ENCODE measurements at regions not wholly inside any gene's neighbourhood (a gene's known extent, or its start where the extent isn't known, plus 50 kb on each side); places are given as distances from the start of the nearest gene placed in this dataset.

- H3K27me3 ChIP-seq (ENCODE audit: control insufficient read depth, insufficient read depth, low read length) = no peaks in the 10 kb centered on the region
- H3K4me3 ChIP-seq (ENCODE audit: low read length) = no peak overlapping the region
- WGBS (ENCODE audit: insufficient coverage) = 71% methylated on average over 1 of the region's 1 CpG
- no peaks in the 10 kb centered on the region for H3K36me3 ChIP-seq (ENCODE audit: control insufficient read depth, insufficient read depth, low read length)
- Mint-ChIP-seq H3K9me3 (no peaks in the 10 kb centered on the region), H3K4me3 (no peak overlapping the region), H3K36me3 (no peaks in the 10 kb centered on the region), H3K27ac (no peak overlapping the region), H3K4me1 (no peaks in the 10 kb centered on the region), H3K27me3 (ENCODE audit: low read depth in 2 of 2) (peaks cover 0 to 4% of the 10 kb centered on the region in 2 donors)
- H3K27ac ChIP-seq (ENCODE audit: low read length) = no peak overlapping the region
- DNase-seq (no peak), ATAC-seq (no peak)
- intact Hi-C loops (cut with micrococcal nuclease) = no loop called here
- no peaks in the 10 kb centered on the region for H3K4me1 ChIP-seq (ENCODE audit: control insufficient read depth, insufficient read depth, low read length)
- TF ChIP-seq CTCF (IDR thresholded peaks at IDR 0.05) = no peak
- H3K9me3 ChIP-seq (ENCODE audit: control insufficient read depth, insufficient read depth, low read length) = no peaks in the 10 kb centered on the region
These were observed 154.7 kb downstream of the TSN start for GRCh38 chr2:121910139-121910538.

GRCh38 chr2:121911036-121911435 lies 155.6 kb downstream of the TSN start:
- intact Hi-C loops (cut with micrococcal nuclease) = no loop called here
- Mint-ChIP-seq H3K4me3 (no peak overlapping the region), H3K36me3 (no peaks in the 10 kb centered on the region), H3K9me3 (no peaks in the 10 kb centered on the region), H3K27ac (no peak overlapping the region), H3K27me3 (ENCODE audit: low read depth in 2 of 2) (peaks cover 0 to 4% of the 10 kb centered on the region in 2 donors), H3K4me1 (no peaks in the 10 kb centered on the region)
- WGBS (ENCODE audit: insufficient coverage) = 90% methylated on average over 2 of the region's 4 CpGs
- Histone ChIP-seq H3K9me3 (ENCODE audit: control insufficient read depth, insufficient read depth, low read length) (no peaks in the 10 kb centered on the region), H3K36me3 (ENCODE audit: control insufficient read depth, insufficient read depth, low read length) (no peaks in the 10 kb centered on the region), H3K4me1 (ENCODE audit: control insufficient read depth, insufficient read depth, low read length) (no peaks in the 10 kb centered on the region), H3K4me3 (ENCODE audit: low read length) (no peak overlapping the region), H3K27ac (ENCODE audit: low read length) (no peak overlapping the region), H3K27me3 (ENCODE audit: control insufficient read depth, insufficient read depth, low read length) (no peaks in the 10 kb centered on the region)
- TF ChIP-seq CTCF (IDR thresholded peaks at IDR 0.05) = no peak
- DNase-seq (no peak), ATAC-seq (no peak)

- Histone ChIP-seq H3K27ac (ENCODE audit: low read length) (no peak overlapping the region), H3K36me3 (ENCODE audit: control insufficient read depth, insufficient read depth, low read length) (no peaks in the 10 kb centered on the region), H3K27me3 (ENCODE audit: control insufficient read depth, insufficient read depth, low read length) (no peaks in the 10 kb centered on the region), H3K4me1 (ENCODE audit: control insufficient read depth, insufficient read depth, low read length) (no peaks in the 10 kb centered on the region), H3K9me3 (ENCODE audit: control insufficient read depth, insufficient read depth, low read length) (no peaks in the 10 kb centered on the region), H3K4me3 (ENCODE audit: low read length) (no peak overlapping the region)
- 83% methylated on average over 10 of the region's 10 CpGs for WGBS (ENCODE audit: insufficient coverage)
- Mint-ChIP-seq H3K36me3 (no peaks in the 10 kb centered on the region), H3K27me3 (ENCODE audit: low read depth in 2 of 2) (no peaks in the 10 kb centered on the region), H3K9me3 (peaks cover 0 to 2% of the 10 kb centered on the region in 2 donors), H3K4me3 (no peak overlapping the region), H3K27ac (no peak overlapping the region), H3K4me1 (no peaks in the 10 kb centered on the region)
- intact Hi-C loops (cut with micrococcal nuclease) = no loop called here
- no peak for TF ChIP-seq CTCF (IDR thresholded peaks at IDR 0.05)
- ATAC-seq (no peak), DNase-seq (no peak)
These were observed 161.7 kb downstream of the TSN start for GRCh38 chr2:121917143-121917542.

GRCh38 chr2:121918231-121918630 lies 162.8 kb downstream of the TSN start:
- no peak overlapping the region for H3K4me3 ChIP-seq (ENCODE audit: low read length)
- WGBS (ENCODE audit: insufficient coverage) = 97% methylated on average over 2 of the region's 2 CpGs
- ATAC-seq (no peak), DNase-seq (no peak)
- no peaks in the 10 kb centered on the region for H3K36me3 ChIP-seq (ENCODE audit: control insufficient read depth, insufficient read depth, low read length)
- no peaks in the 10 kb centered on the region for H3K27me3 Mint-ChIP-seq (ENCODE audit: low read depth in 2 of 2)
- no peak overlapping the region for H3K27ac Mint-ChIP-seq
- H3K4me3 Mint-ChIP-seq = no peak overlapping the region
- H3K9me3 Mint-ChIP-seq = peaks cover 0 to 2% of the 10 kb centered on the region in 2 donors
- no peaks in the 10 kb centered on the region for H3K9me3 ChIP-seq (ENCODE audit: control insufficient read depth, insufficient read depth, low read length)
- intact Hi-C loops (cut with micrococcal nuclease) = no loop called here
- no peaks in the 10 kb centered on the region for H3K27me3 ChIP-seq (ENCODE audit: control insufficient read depth, insufficient read depth, low read length)
- no peak for TF ChIP-seq CTCF (IDR thresholded peaks at IDR 0.05)
- H3K36me3 Mint-ChIP-seq = no peaks in the 10 kb centered on the region
- no peaks in the 10 kb centered on the region for H3K4me1 Mint-ChIP-seq
- no peaks in the 10 kb centered on the region for H3K4me1 ChIP-seq (ENCODE audit: control insufficient read depth, insufficient read depth, low read length)
- H3K27ac ChIP-seq (ENCODE audit: low read length) = no peak overlapping the region

Measured in natural killer cell (primary cell).